GM10266 (cell line): ENCODE measurements at regions not wholly inside any gene's neighbourhood (a gene's known extent, or its start where the extent isn't known, plus 50 kb on each side); places are given as distances from the start of the nearest gene placed in this dataset.

ENCODE experiments used
- DNase-seq: peaks from one replicate; pipeline ENCODE4 v3.0.0; 2012; ENCODE audit errors: extremely low spot score
- TF ChIP-seq, protein P1 (sequence below): IDR thresholded peaks from 2 replicates; pipeline ENCODE4 v1.5.1; 2012; ENCODE audit warnings: mild to moderate bottlenecking, low read depth; ENCODE audit not compliant: control insufficient read depth, insufficient read depth; ENCODE audit errors: missing control alignments

- TF ChIP-seq, protein P1, sequence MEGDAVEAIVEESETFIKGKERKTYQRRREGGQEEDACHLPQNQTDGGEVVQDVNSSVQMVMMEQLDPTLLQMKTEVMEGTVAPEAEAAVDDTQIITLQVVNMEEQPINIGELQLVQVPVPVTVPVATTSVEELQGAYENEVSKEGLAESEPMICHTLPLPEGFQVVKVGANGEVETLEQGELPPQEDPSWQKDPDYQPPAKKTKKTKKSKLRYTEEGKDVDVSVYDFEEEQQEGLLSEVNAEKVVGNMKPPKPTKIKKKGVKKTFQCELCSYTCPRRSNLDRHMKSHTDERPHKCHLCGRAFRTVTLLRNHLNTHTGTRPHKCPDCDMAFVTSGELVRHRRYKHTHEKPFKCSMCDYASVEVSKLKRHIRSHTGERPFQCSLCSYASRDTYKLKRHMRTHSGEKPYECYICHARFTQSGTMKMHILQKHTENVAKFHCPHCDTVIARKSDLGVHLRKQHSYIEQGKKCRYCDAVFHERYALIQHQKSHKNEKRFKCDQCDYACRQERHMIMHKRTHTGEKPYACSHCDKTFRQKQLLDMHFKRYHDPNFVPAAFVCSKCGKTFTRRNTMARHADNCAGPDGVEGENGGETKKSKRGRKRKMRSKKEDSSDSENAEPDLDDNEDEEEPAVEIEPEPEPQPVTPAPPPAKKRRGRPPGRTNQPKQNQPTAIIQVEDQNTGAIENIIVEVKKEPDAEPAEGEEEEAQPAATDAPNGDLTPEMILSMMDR = no peak
- DNase-seq = no peak
Measured at GRCh38 chr10:10213237-10213636, 804.4 kb upstream of the CELF2 start.

DNA sequence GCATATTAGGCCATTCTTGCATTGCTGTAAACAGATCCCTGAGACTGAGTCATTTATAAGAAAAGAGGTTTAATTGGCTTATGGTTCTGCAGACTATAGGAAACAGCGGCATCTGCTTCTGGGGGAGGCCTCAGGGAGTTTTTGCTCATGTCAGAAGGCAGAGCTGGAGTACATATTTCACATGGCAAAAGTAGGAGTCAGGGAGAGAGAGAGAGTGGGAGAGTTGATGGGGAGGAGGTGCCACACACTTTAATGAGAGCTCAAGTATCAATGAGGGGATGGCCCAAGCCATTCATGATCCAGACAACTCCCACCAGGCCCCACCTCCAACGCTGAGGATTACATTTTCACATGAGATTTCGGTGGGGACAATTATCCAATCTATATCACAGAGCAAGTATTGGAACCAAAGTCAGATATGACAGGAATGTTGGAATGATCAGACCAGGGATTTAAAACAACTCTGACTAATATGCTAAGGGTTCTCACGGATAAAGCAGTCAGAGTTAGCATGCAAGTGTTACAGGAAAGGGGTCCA, 795.3 kb upstream of the CELF2 start:
- DNase-seq = no peak

GRCh38 chr10:10223131-10223530, 794.5 kb upstream of the CELF2 start:
- TF ChIP-seq, protein P1 = no peak
- no peak for DNase-seq

More for the DNA sequence above, 795.3 kb upstream of the CELF2 start:
- TF ChIP-seq, protein P1 = no peak

GRCh38 chr10:10225136-10225676, 792.5 kb upstream of the CELF2 start:
- TF ChIP-seq, protein P1 = no peak

DNA sequence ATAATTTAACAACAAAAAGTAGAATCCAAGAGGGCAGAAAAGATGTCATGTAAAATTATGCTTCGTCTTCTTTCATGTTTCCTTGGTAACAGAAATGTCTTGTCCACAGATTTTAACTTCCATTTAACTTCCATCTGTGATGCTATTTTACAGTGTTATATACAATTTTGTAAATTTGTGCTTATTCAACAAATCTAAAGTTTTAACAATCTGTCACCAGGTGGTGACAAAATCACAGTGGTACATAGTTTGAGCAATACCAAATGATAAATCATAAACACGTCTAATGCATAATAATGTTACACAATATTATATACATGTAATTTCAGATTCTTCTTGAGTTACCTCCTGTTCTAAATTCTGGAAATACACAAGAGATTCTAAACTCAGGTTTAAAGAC, 784.4 kb upstream of the CELF2 start:
- TF ChIP-seq, protein P1 = no peak
- DNase-seq = no peak

More at GRCh38 chr10:10225136-10225676, 792.5 kb upstream of the CELF2 start:
- no peak for DNase-seq

GRCh38 chr10:10235003-10235402, 782.7 kb upstream of the CELF2 start:
- TF ChIP-seq, protein P1 = no peak
- no peak for DNase-seq

DNA sequence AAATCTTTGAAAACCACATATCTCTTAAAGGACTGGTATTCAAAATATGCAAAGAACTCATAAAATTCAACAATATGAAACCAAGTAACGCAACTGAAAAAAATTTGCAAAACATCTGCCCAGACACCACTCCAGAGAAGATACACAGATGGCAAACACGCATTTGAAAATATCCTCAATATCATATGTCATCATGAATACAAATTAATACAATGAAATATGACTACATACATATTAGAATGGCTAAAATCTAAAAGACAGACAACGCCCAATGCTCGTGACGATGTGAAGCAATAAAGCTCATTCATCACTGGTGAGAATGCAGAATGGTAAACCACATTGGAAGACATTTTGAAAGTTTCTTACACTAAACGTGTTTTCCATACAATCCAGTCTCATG, 770.1 kb upstream of the CELF2 start:
- no peak for DNase-seq
- TF ChIP-seq, protein P1 = no peak
